Endothelial cell (in vitro differentiated cells): ENCODE measurements at regions not wholly inside any gene's neighbourhood (a gene's known extent, or its start where the extent isn't known, plus 50 kb on each side); places are given as distances from the start of the nearest gene placed in this dataset.

Experiments
- DNase-seq: peaks from one replicate; pipeline ENCODE4 v3.0.0; 2021; ENCODE audit warnings: low spot score
- H3K27ac Mint-ChIP-seq: one replicate; pipeline ENCODE4 v1.8.0; 2021; ENCODE audit warnings: mixed read lengths, inconsistent platforms; ENCODE audit not compliant: unreplicated experiment
- H3K27me3 Mint-ChIP-seq: one replicate; pipeline ENCODE4 v1.8.0; 2021; ENCODE audit warnings: mild to moderate bottlenecking, moderate library complexity, mixed read lengths, inconsistent platforms; ENCODE audit not compliant: unreplicated experiment
- H3K36me3 Mint-ChIP-seq: one replicate; pipeline ENCODE4 v1.8.0; 2021; ENCODE audit warnings: mild to moderate bottlenecking, low read depth, mixed read lengths, inconsistent platforms; ENCODE audit not compliant: unreplicated experiment
- H3K4me1 Mint-ChIP-seq: one replicate; pipeline ENCODE4 v1.8.0; 2021; ENCODE audit warnings: mild to moderate bottlenecking, mixed read lengths, inconsistent platforms; ENCODE audit not compliant: unreplicated experiment
- H3K4me3 Mint-ChIP-seq: one replicate; pipeline ENCODE4 v1.8.0; 2021; ENCODE audit warnings: mild to moderate bottlenecking, mixed read lengths, inconsistent platforms; ENCODE audit not compliant: unreplicated experiment
- H3K9me3 Mint-ChIP-seq: one replicate; pipeline ENCODE4 v1.8.0; 2021; ENCODE audit warnings: mixed read lengths, inconsistent platforms; ENCODE audit not compliant: unreplicated experiment
- TF ChIP-seq, protein P1 (sequence below): fragments of 200-600 bp; sonication (generic); IDR thresholded peaks from one replicate; pipeline ENCODE4 v1.5.0; 2021; ENCODE audit warnings: antibody characterized with exemption; ENCODE audit not compliant: unreplicated experiment

DNA sequence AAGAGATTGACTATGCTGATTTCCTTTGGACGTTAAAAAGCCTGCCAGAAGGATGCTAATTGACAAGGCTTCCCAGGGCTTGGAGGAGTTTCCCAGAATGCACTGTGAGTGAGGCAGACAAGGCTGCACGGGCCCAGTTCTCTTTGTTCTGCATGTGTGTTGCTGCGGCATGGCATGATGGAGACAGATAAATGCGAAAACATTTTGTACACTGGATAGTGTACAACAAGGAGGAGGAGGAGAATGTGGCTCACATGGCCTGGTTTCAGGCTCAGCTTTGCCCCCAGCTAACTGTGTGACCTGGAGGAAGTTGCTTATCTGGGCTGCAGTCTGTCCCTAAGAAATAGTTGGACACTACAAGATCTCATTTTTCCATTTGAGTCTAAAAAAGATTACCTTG, 135.5 kb upstream of the CPEB4 start:
- Mint-ChIP-seq H3K9me3 (no peaks in the 10 kb centered on the region), H3K4me3 (no peak overlapping the region), H3K27ac (no peak overlapping the region), H3K27me3 (peaks cover 2% of the 10 kb centered on the region), H3K36me3 (no peaks in the 10 kb centered on the region), H3K4me1 (peaks cover 8% of the 10 kb centered on the region)
- no peak for DNase-seq
- TF ChIP-seq, protein P1, sequence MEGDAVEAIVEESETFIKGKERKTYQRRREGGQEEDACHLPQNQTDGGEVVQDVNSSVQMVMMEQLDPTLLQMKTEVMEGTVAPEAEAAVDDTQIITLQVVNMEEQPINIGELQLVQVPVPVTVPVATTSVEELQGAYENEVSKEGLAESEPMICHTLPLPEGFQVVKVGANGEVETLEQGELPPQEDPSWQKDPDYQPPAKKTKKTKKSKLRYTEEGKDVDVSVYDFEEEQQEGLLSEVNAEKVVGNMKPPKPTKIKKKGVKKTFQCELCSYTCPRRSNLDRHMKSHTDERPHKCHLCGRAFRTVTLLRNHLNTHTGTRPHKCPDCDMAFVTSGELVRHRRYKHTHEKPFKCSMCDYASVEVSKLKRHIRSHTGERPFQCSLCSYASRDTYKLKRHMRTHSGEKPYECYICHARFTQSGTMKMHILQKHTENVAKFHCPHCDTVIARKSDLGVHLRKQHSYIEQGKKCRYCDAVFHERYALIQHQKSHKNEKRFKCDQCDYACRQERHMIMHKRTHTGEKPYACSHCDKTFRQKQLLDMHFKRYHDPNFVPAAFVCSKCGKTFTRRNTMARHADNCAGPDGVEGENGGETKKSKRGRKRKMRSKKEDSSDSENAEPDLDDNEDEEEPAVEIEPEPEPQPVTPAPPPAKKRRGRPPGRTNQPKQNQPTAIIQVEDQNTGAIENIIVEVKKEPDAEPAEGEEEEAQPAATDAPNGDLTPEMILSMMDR = no peak

GRCh38 chr5:173753307-173754168, 134.6 kb upstream of the CPEB4 start:
- Mint-ChIP-seq H3K27ac (no peak overlapping the region), H3K36me3 (no peaks in the 10 kb centered on the region)

DNA sequence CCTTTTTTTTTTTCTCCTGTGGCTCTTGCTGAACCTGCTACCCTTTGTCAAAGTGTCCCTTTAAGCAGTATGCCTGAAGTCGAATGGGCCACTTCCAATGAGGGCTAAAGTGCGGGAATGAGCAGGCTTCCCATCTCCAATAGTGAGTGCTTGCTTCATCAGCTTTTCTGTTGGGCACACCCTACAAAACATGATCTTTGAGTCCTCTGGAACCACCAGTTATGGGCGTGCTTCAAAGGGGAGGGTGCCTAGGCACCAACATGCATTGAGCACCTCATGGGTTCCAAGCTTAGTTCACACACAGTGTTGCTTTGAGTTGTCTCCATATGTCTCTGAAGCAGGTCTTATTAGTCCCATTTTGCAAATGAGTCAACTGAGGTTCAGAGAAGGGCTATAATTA, 132.8 kb upstream of the CPEB4 start:
- H3K36me3 Mint-ChIP-seq = no peaks in the 10 kb centered on the region
- no peak overlapping the region for H3K4me3 Mint-ChIP-seq
- H3K9me3 Mint-ChIP-seq = no peaks in the 10 kb centered on the region
- TF ChIP-seq, protein P1 = no peak
- no peak overlapping the region for H3K27ac Mint-ChIP-seq
- H3K4me1 Mint-ChIP-seq = peaks cover 8% of the 10 kb centered on the region
- no peak for DNase-seq
- peaks cover 2% of the 10 kb centered on the region for H3K27me3 Mint-ChIP-seq

More at GRCh38 chr5:173753307-173754168, 134.6 kb upstream of the CPEB4 start:
- Mint-ChIP-seq H3K9me3 (no peaks in the 10 kb centered on the region), H3K4me3 (no peak overlapping the region), H3K27me3 (peaks cover 2% of the 10 kb centered on the region), H3K4me1 (peaks cover 8% of the 10 kb centered on the region)
- TF ChIP-seq, protein P1 = no peak
- peak; percentile 26 for DNase-seq

DNA sequence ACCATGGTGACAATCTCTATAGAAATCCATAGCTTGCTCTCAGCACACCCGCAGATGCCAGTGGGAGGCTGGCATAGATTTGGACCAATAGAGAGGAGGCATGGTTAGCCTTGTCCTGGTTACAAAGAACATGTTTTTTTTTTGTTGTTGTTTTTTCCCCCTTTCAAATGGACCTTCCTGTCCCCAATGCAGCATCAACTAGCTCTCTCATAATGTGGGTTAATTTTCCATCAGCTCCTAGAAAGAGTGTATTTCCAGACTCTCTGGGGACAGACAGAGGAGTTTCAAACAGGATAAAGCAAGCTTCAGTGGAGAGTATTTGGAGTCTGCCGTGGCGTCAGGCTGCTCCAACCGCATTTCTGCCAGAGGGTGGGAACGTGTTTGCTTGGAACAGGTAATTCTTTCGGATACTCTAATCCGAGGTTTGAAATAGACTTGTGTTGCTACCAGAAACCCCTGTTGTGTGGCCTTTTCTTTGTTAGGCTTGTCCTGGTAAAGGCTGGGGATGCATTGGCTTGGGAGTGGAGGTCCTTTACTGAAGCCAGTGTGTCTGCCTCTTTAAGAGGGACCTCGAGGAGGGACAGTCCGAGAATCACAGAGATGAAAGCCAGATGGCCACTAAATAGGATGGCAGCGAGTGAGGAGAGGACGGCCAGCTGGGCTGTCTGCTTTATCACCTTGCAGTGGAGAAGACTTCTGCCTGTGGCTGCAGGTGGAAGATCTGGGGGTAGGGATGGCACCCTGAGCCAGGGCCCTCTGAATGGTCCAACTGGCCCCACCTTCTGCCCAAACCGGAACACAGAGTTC, 130.5 kb upstream of the CPEB4 start:
- no peaks in the 10 kb centered on the region for H3K36me3 Mint-ChIP-seq
- no peak overlapping the region for H3K27ac Mint-ChIP-seq
- TF ChIP-seq, protein P1 = no peak
- no peaks in the 10 kb centered on the region for H3K9me3 Mint-ChIP-seq
- peaks cover 4% of the 10 kb centered on the region for H3K27me3 Mint-ChIP-seq
- H3K4me3 Mint-ChIP-seq = no peak overlapping the region
- peaks cover 13% of the 10 kb centered on the region for H3K4me1 Mint-ChIP-seq
- no peak for DNase-seq
